Hematopoietic multipotent progenitor cell treated with erythropoietin and hydrocortisone succinate and interleukin-3 and kit ligand, for 4 days (in vitro differentiated cells): ENCODE measurements at regions not wholly inside any gene's neighbourhood (a gene's known extent, or its start where the extent isn't known, plus 50 kb on each side); places are given as distances from the start of the nearest gene placed in this dataset.

Experiments used
- DNase-seq: peaks from one replicate; pipeline ENCODE4 v3.0.0-alpha.2; 2015

- peak; percentile 68 for DNase-seq
These were observed 50.5 kb upstream of the FBRSL1 start for GRCh38 chr12:132439333-132439904.

- no peak for DNase-seq
These were observed 51.2 kb upstream of the FBRSL1 start for GRCh38 chr12:132438726-132439125.

GRCh38 chr12:132437943-132438700 is 51.8 kb upstream of the FBRSL1 start:
- no peak for DNase-seq

- DNase-seq, result peak; percentile 57
These were observed 52.6 kb upstream of the FBRSL1 start for GRCh38 chr12:132437252-132437932.

- DNase-seq, result no peak
These were observed 53.1 kb upstream of the FBRSL1 start for GRCh38 chr12:132436791-132437251.

- DNase-seq, result no peak
These were observed 54.3 kb upstream of the FBRSL1 start for GRCh38 chr12:132435486-132436187.

GRCh38 chr12:132433641-132434395 is 56.1 kb upstream of the FBRSL1 start:
- peak; percentile 62 for DNase-seq

GRCh38 chr12:132432721-132433577 is 57.0 kb upstream of the FBRSL1 start:
- DNase-seq, result no peak

GRCh38 chr12:132432126-132432705 is 57.7 kb upstream of the FBRSL1 start:
- DNase-seq, result no peak

GRCh38 chr12:132430838-132431774 is 58.8 kb upstream of the FBRSL1 start:
- no peak for DNase-seq

- peak; percentile 88 for DNase-seq
These were observed 59.9 kb upstream of the FBRSL1 start for GRCh38 chr12:132429946-132430643.

- DNase-seq, result peak; percentile 41
These were observed 60.4 kb upstream of the FBRSL1 start for GRCh38 chr12:132429602-132429945.

GRCh38 chr12:132428936-132429601 is 60.9 kb upstream of the FBRSL1 start:
- DNase-seq, result peak; percentile 77

- DNase-seq, result peak; percentile 40
These were observed 61.7 kb upstream of the FBRSL1 start for GRCh38 chr12:132427999-132428935.

- no peak for DNase-seq
These were observed 62.7 kb upstream of the FBRSL1 start for GRCh38 chr12:132427174-132427768.

GRCh38 chr12:132426349-132427173 is 63.4 kb upstream of the FBRSL1 start:
- DNase-seq, result no peak
